ENCODE measurements at regions not wholly inside any gene's neighbourhood (a gene's known extent, or its start where the extent isn't known, plus 50 kb on each side); places are given as distances from the start of the nearest gene placed in this dataset.

DNA sequence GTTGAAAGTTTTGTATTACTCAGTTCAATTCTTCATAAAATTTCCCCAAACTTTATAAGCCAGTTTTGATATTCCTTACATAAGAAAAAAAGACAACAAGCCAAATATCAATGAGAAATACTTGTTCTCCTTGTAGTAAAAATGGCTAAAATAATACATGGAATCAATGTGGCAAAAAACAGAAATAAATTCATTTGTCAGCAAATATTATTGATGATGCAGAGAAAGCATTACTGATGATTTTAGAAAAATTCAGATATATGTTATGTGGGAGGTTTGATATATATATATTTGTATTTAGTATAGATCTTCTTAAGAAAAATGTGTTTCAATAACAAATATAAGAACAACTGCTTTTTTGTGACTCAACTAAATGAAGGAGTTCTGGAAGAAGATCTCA lies 127.0 kb upstream of the PUM3 start:
- no peak overlapping the region for H4K5ac ChIP-seq (ENCODE audit: insufficient read length, low read depth, low read length)
- TF ChIP-seq, protein P1, sequence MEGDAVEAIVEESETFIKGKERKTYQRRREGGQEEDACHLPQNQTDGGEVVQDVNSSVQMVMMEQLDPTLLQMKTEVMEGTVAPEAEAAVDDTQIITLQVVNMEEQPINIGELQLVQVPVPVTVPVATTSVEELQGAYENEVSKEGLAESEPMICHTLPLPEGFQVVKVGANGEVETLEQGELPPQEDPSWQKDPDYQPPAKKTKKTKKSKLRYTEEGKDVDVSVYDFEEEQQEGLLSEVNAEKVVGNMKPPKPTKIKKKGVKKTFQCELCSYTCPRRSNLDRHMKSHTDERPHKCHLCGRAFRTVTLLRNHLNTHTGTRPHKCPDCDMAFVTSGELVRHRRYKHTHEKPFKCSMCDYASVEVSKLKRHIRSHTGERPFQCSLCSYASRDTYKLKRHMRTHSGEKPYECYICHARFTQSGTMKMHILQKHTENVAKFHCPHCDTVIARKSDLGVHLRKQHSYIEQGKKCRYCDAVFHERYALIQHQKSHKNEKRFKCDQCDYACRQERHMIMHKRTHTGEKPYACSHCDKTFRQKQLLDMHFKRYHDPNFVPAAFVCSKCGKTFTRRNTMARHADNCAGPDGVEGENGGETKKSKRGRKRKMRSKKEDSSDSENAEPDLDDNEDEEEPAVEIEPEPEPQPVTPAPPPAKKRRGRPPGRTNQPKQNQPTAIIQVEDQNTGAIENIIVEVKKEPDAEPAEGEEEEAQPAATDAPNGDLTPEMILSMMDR (conservative IDR thresholded peaks at IDR 0.05), result no peak
- no peak overlapping the region for H3K23ac ChIP-seq (ENCODE audit: insufficient read length, low read depth, low read length)
- no peak overlapping the region for H4K8ac ChIP-seq (replicated peaks; ENCODE audit: insufficient read length, low read depth, low read length)
- H3K18ac ChIP-seq (ENCODE audit: insufficient read length, low read depth, low read length), result no peak overlapping the region
- no peak overlapping the region for H3K4ac ChIP-seq (ENCODE audit: low read depth, low read length)
- no peak overlapping the region for H3K56ac ChIP-seq (ENCODE audit: insufficient read length, low read depth, low read length)
- no peak overlapping the region for H2AK5ac ChIP-seq (ENCODE audit: insufficient read length, low read length)
- Mint-ChIP-seq H3K9me3 (peaks cover 15 to 17% of the 10 kb centered on the region in 2 experiments), H3K27me3 (ENCODE audit: low read depth) (no peaks in the 10 kb centered on the region; the same call in none of the 2 replicates), H3K36me3 (ENCODE audit: insufficient read depth in 1 of 3, low read depth in 3 of 3) (peaks cover 0 to 11% (median 4%) of the 10 kb centered on the region in 3 experiments; a peak in 5 of 7 replicates), H3K4me3 (no peak overlapping the region), H3K4me1 (peaks cover 3 to 4% of the 10 kb centered on the region in 2 experiments; a peak in 2 of 4 replicates), H3K27ac (no peak overlapping the region)
- DNase-seq, result no peak
- H4K20me1 ChIP-seq (ENCODE audit: control insufficient read depth, insufficient read depth, insufficient read length), result no peaks in the 10 kb centered on the region
- H2BK120ac ChIP-seq (ENCODE audit: low read depth, low read length, poor library complexity, severe bottlenecking), result no peak overlapping the region
- no peak overlapping the region for H3K14ac ChIP-seq (ENCODE audit: insufficient read depth, low read length)
- H2BK12ac ChIP-seq (ENCODE audit: insufficient read length, low read depth, low read length), result no peak overlapping the region
- H3K27me3 ChIP-seq (ENCODE audit: insufficient read depth, low read length), result no peaks in the 10 kb centered on the region
- no peaks in the 10 kb centered on the region for H3K79me1 ChIP-seq (ENCODE audit: insufficient read depth, low read depth, low read length, poor library complexity, severe bottlenecking)
- no peak overlapping the region for H2BK15ac ChIP-seq (ENCODE audit: low read depth, low read length)
- H3K4me1 ChIP-seq (ENCODE audit: insufficient read depth, low read length), result no peaks in the 10 kb centered on the region
- H2BK20ac ChIP-seq (ENCODE audit: low read depth, low read length, poor library complexity, severe bottlenecking), result no peak overlapping the region
- no peaks in the 10 kb centered on the region for H3K79me2 ChIP-seq (ENCODE audit: insufficient read depth, low read length)
- H4K91ac ChIP-seq (ENCODE audit: insufficient read length, low read depth, low read length), result no peak overlapping the region
- H3K9me3 ChIP-seq (ENCODE audit: control insufficient read depth, low read depth, low read length), result no peaks in the 10 kb centered on the region
- H2BK5ac ChIP-seq (ENCODE audit: insufficient read length, low read length), result no peak overlapping the region
- H2AFZ ChIP-seq (ENCODE audit: low read length), result no peak overlapping the region
- H3K23me2 ChIP-seq (ENCODE audit: insufficient read length, low read depth, low read length, poor library complexity, severe bottlenecking), result no peaks in the 10 kb centered on the region
- no peak overlapping the region for H3T11ph ChIP-seq (ENCODE audit: low read length)
- no peak overlapping the region for H3K27ac ChIP-seq (ENCODE audit: insufficient read length, low read depth, low read length)
- H3K9ac ChIP-seq (ENCODE audit: extremely low read depth, insufficient read length, low read length), result no peak overlapping the region
- no peak overlapping the region for H3K4me2 ChIP-seq (ENCODE audit: insufficient read depth, insufficient read length, low read length)
